CD4-positive, alpha-beta T cell (primary cell): ENCODE measurements at regions not wholly inside any gene's neighbourhood (a gene's known extent, or its start where the extent isn't known, plus 50 kb on each side); places are given as distances from the start of the nearest gene placed in this dataset.
"Not testable (repeated sequence)": the region's sequence is repeated elsewhere in the genome, so short reads cannot be mapped to it uniquely, and the experiment has no call there.

Experiments
- ATAC-seq: fragments of 200-7000 bp; cut with Tn5 transposase; one replicate; pipeline ENCODE4 v1.10.0; 2022; ENCODE audit warnings: mild to moderate bottlenecking; ENCODE audit not compliant: poor library complexity
- CTCF ChIA-PET: fragments of 350-600 bp; sonication (Branson Sonifier 250); formaldehyde crosslinking; loops from one replicate; lab custom pipeline; 2021; ENCODE audit warnings: antibody characterized with exemption, inconsistent platforms; lab: Charles Lee
- POLR2A ChIA-PET: fragments of 350-600 bp; sonication (Branson Sonifier 250); formaldehyde crosslinking; loops from one replicate; lab custom pipeline; 2021; ENCODE audit warnings: antibody characterized with exemption, inconsistent platforms; lab: Charles Lee
- DNase-seq, 14 experiments: peaks; one replicate each; pipeline ENCODE4 v3.0.0-alpha.2; 2013 to 2020; ENCODE audit warnings: mixed read lengths in 2 of 14
- H3K27ac ChIP-seq, 2 donors: one replicate each; pipeline versions ENCODE4 v1.5.1 to v1.7.0; 2013; ENCODE audit warnings: low read length in 2 of 2, low read depth in 1 of 2, mild to moderate bottlenecking in 1 of 2
- H3K27me3 ChIP-seq, 2 experiments: 1 replicate in 1 of 2; 2 replicates in 1 of 2; pipeline versions ENCODE4 v1.6.1 to v1.7.0; 2013; ENCODE audit warnings: low read length in 2 of 2, control low read depth in 1 of 2, mild to moderate bottlenecking in 1 of 2, moderate library complexity in 1 of 2; ENCODE audit not compliant: insufficient read depth in 2 of 2, control insufficient read depth in 1 of 2
- H3K36me3 ChIP-seq: one replicate; pipeline ENCODE4 v1.6.1; 2013; ENCODE audit warnings: low read length, control low read depth; ENCODE audit not compliant: insufficient read depth
- H3K4me1 ChIP-seq: one replicate; pipeline ENCODE4 v1.6.1; 2013; ENCODE audit warnings: low read length, control low read depth; ENCODE audit not compliant: insufficient read depth
- H3K4me3 ChIP-seq: one replicate; pipeline ENCODE4 v1.5.1; 2013; ENCODE audit warnings: mild to moderate bottlenecking, low read length, moderate library complexity
- H3K9me3 ChIP-seq, 2 experiments: 1 replicate in 1 of 2; 2 replicates in 1 of 2; pipeline versions ENCODE4 v1.6.1 to v1.7.0; 2013; ENCODE audit warnings: low read length in 2 of 2, mild to moderate bottlenecking in 2 of 2, control low read depth in 1 of 2, moderate library complexity in 1 of 2; ENCODE audit not compliant: control insufficient read depth in 1 of 2, insufficient read depth in 1 of 2
- H3K27ac Mint-ChIP-seq: one replicate; pipeline ENCODE4 v1.8.0; 2020; ENCODE audit warnings: mixed read lengths
- H3K27me3 Mint-ChIP-seq: one replicate; pipeline ENCODE4 v1.8.0; 2021; ENCODE audit warnings: mixed read lengths
- H3K36me3 Mint-ChIP-seq: one replicate; pipeline ENCODE4 v1.8.0; 2021; ENCODE audit warnings: low read depth, mixed read lengths
- H3K4me1 Mint-ChIP-seq: one replicate; pipeline ENCODE4 v1.8.0; 2021; ENCODE audit warnings: low read depth, mixed read lengths
- H3K4me3 Mint-ChIP-seq: one replicate; pipeline ENCODE4 v1.8.0; 2020; ENCODE audit warnings: mild to moderate bottlenecking, mixed read lengths
- H3K9me3 Mint-ChIP-seq: one replicate; pipeline ENCODE4 v1.8.0; 2020; ENCODE audit warnings: mixed read lengths
- intact Hi-C, 2 experiments: fragments of 100-400 bp; cut with DNase I in 1 of 2; cut with micrococcal nuclease in 1 of 2; formaldehyde crosslinking; loops; one replicate each; pipeline versions ENCODE4 v1.15.1 to v1.9.0; 2023 to 2025; cut with DNase I, micrococcal nuclease
- TF ChIP-seq, protein P1 (sequence below): fragments of 200-600 bp; IDR thresholded peaks from one replicate; pipeline ENCODE4 v1.8.0; 2022; ENCODE audit warnings: antibody characterized with exemption, mild to moderate bottlenecking

GRCh38 chr2:62604336-62604735, 98.3 kb upstream of the TMEM17 start:
- ChIA-PET CTCF (no interaction called here), POLR2A (no interaction called here)
- H3K27ac Mint-ChIP-seq = no peak overlapping the region
- no peak for DNase-seq
- H3K27me3 Mint-ChIP-seq = peaks cover 44% of the 10 kb centered on the region
- Histone ChIP-seq H3K4me3 (no peak overlapping the region), H3K27ac (no peak overlapping the region), H3K4me1 (no peaks in the 10 kb centered on the region), H3K27me3 (peaks cover 3 to 5% of the 10 kb centered on the region in 2 experiments), H3K9me3 (peaks cover 0 to 9% of the 10 kb centered on the region in 2 experiments), H3K36me3 (no peaks in the 10 kb centered on the region)
- TF ChIP-seq, protein P1, sequence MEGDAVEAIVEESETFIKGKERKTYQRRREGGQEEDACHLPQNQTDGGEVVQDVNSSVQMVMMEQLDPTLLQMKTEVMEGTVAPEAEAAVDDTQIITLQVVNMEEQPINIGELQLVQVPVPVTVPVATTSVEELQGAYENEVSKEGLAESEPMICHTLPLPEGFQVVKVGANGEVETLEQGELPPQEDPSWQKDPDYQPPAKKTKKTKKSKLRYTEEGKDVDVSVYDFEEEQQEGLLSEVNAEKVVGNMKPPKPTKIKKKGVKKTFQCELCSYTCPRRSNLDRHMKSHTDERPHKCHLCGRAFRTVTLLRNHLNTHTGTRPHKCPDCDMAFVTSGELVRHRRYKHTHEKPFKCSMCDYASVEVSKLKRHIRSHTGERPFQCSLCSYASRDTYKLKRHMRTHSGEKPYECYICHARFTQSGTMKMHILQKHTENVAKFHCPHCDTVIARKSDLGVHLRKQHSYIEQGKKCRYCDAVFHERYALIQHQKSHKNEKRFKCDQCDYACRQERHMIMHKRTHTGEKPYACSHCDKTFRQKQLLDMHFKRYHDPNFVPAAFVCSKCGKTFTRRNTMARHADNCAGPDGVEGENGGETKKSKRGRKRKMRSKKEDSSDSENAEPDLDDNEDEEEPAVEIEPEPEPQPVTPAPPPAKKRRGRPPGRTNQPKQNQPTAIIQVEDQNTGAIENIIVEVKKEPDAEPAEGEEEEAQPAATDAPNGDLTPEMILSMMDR = no peak
- no peak overlapping the region for H3K4me3 Mint-ChIP-seq
- intact Hi-C loops = no loop called here
- H3K4me1 Mint-ChIP-seq = no peaks in the 10 kb centered on the region
- peaks cover 2% of the 10 kb centered on the region for H3K9me3 Mint-ChIP-seq
- no peak for ATAC-seq
- H3K36me3 Mint-ChIP-seq = no peaks in the 10 kb centered on the region

DNA sequence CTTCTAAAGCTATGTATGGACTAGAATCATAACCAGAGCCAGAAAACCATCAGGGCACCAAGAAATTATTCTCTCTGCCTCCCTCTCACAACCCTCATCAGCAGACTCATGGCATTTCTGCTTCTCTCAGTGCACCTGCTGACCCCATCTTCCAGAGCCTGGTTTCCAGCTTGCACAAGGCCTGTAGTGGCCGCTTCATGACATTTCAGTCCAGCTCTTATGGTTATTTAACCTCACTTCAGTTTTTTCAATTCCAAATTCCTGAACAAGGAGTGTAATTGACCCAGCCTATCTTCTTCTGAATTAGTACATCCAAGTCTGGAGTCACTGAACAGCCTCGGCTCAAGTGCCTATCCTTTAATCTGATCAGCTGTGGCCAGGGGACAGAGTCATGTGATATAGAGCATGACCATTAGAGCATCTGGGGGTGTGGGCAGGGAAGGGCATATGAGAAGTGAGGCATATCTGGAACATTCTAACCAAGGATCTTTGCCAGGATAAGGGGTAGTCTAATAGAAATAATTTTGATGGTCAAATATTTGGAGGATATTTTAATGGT, 97.2 kb upstream of the TMEM17 start:
- intact Hi-C loops = no loop called here
- CTCF ChIA-PET = no interaction called here
- ATAC-seq = no peak

GRCh38 chr2:62599674-62600410, 93.8 kb upstream of the TMEM17 start:
- DNase-seq, H3K36me3 Mint-ChIP-seq, H3K27ac Mint-ChIP-seq, H3K9me3 Mint-ChIP-seq, H3K9me3 ChIP-seq, H3K27me3 ChIP-seq, H3K4me3 Mint-ChIP-seq, H3K27ac ChIP-seq, ATAC-seq, intact Hi-C loops, H3K4me1 Mint-ChIP-seq, H3K4me3 ChIP-seq, H3K4me1 ChIP-seq, H3K36me3 ChIP-seq, POLR2A ChIA-PET, CTCF ChIA-PET: not testable (repeated sequence)
- H3K27me3 Mint-ChIP-seq = peaks cover 25% of the 10 kb centered on the region

More for the DNA sequence above, 97.2 kb upstream of the TMEM17 start:
- Histone ChIP-seq H3K27ac (no peak overlapping the region), H3K9me3 (peaks cover 0 to 9% of the 10 kb centered on the region in 2 experiments), H3K36me3 (no peaks in the 10 kb centered on the region), H3K4me3 (no peak overlapping the region), H3K4me1 (no peaks in the 10 kb centered on the region), H3K27me3 (peaks cover 3 to 5% of the 10 kb centered on the region in 2 experiments)
- H3K36me3 Mint-ChIP-seq = no peaks in the 10 kb centered on the region
- no peak for DNase-seq
- H3K27me3 Mint-ChIP-seq = peaks cover 44% of the 10 kb centered on the region
- H3K4me1 Mint-ChIP-seq = no peaks in the 10 kb centered on the region
- POLR2A ChIA-PET = no interaction called here
- TF ChIP-seq, protein P1 = no peak
- H3K27ac Mint-ChIP-seq = no peak overlapping the region
- peaks cover 2% of the 10 kb centered on the region for H3K9me3 Mint-ChIP-seq
- H3K4me3 Mint-ChIP-seq = no peak overlapping the region
